Testis (tissue), 2 donors: ENCODE measurements at regions not wholly inside any gene's neighbourhood (a gene's known extent, or its start where the extent isn't known, plus 50 kb on each side); places are given as distances from the start of the nearest gene placed in this dataset.

Experiments used
- DNase-seq: peaks from one replicate; pipeline ENCODE4 v3.0.0-alpha.2; 2019
- H3K27ac ChIP-seq, 2 donors: fragments of 200-600 bp; sonication (generic); one replicate each; pipeline ENCODE4 v1.5.1; 2019
- H3K27me3 ChIP-seq: fragments of 200-600 bp; sonication (generic); one replicate; pipeline ENCODE4 v1.5.1; 2019
- H3K36me3 ChIP-seq: fragments of 200-600 bp; sonication (generic); one replicate; pipeline ENCODE4 v1.5.1; 2017; ENCODE audit warnings: low read depth; ENCODE audit errors: missing control alignments
- H3K4me1 ChIP-seq: fragments of 200-600 bp; sonication (generic); one replicate; pipeline ENCODE4 v1.5.1; 2019
- H3K4me3 ChIP-seq, 2 donors: fragments of 200-600 bp; sonication (generic); one replicate each; pipeline ENCODE4 v1.5.1; 2017 to 2019
- H3K9me3 ChIP-seq: fragments of 200-600 bp; sonication (generic); one replicate; pipeline ENCODE4 v1.5.1; 2017
- POLR2A ChIP-seq: fragments of 450-650 bp; IDR thresholded peaks from one replicate; pipeline ENCODE4 v1.6.1; 2017; ENCODE audit warnings: antibody characterized with exemption, mild to moderate bottlenecking, moderate library complexity
- WGBS, 2 donors: methylation state at CpG; one replicate each; pipeline ENCODE4 v1.1.5; 2018; 5-methylcytosine and 5-hydroxymethylcytosine counted together
- intact Hi-C: fragments of 100-400 bp; cut with DNase I; formaldehyde crosslinking; loops from one replicate; pipeline ENCODE4 v1.15.1; 2023; ENCODE audit warnings: low total_unique reads
- TF ChIP-seq, protein P1 (sequence below), 3 experiments: fragments of 450-650 bp in 2 of 3; fragments of 200-600 bp in 1 of 3; sonication (generic) in 1 of 3; IDR thresholded peaks; one replicate each; pipeline ENCODE4 v1.5.1; 2016 to 2019; ENCODE audit warnings: antibody characterized with exemption in 3 of 3, mild to moderate bottlenecking in 2 of 3, moderate library complexity in 1 of 3

DNA sequence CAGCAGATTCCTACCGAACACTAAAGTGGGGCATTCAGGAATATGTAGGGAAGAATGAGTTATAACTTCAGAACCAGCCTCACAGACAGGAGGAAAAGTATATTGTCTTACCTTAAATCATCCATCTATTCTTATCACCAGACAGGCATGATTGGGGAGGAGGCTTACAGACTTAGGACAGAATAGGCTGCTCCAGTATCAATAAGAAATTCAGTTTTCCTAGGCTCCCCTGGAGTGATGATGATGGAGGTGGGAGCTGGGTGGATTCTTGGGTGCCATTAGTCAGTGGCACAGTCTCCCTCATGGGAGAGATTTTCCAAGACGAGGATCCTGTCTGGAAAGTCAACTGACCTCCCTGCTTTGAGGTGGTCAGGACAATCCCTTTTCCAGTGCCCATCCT is 225.0 kb downstream of the AASDHPPT start:
- no peaks in the 10 kb centered on the region for H3K36me3 ChIP-seq
- no peaks in the 10 kb centered on the region for H3K9me3 ChIP-seq
- TF ChIP-seq POLR2A: no peak
- TF ChIP-seq, protein P1, sequence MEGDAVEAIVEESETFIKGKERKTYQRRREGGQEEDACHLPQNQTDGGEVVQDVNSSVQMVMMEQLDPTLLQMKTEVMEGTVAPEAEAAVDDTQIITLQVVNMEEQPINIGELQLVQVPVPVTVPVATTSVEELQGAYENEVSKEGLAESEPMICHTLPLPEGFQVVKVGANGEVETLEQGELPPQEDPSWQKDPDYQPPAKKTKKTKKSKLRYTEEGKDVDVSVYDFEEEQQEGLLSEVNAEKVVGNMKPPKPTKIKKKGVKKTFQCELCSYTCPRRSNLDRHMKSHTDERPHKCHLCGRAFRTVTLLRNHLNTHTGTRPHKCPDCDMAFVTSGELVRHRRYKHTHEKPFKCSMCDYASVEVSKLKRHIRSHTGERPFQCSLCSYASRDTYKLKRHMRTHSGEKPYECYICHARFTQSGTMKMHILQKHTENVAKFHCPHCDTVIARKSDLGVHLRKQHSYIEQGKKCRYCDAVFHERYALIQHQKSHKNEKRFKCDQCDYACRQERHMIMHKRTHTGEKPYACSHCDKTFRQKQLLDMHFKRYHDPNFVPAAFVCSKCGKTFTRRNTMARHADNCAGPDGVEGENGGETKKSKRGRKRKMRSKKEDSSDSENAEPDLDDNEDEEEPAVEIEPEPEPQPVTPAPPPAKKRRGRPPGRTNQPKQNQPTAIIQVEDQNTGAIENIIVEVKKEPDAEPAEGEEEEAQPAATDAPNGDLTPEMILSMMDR (IDR thresholded peaks at IDR 0.05): no peak
- 85 to 95% methylated on average over 2 of the region's 2 CpGs for WGBS, 2 donors
- no peak overlapping the region for H3K27ac ChIP-seq
- no peaks in the 10 kb centered on the region for H3K4me1 ChIP-seq
- no peaks in the 10 kb centered on the region for H3K27me3 ChIP-seq
- H3K4me3 ChIP-seq: no peak overlapping the region
- intact Hi-C loops: no loop called here
- DNase-seq: no peak

DNA sequence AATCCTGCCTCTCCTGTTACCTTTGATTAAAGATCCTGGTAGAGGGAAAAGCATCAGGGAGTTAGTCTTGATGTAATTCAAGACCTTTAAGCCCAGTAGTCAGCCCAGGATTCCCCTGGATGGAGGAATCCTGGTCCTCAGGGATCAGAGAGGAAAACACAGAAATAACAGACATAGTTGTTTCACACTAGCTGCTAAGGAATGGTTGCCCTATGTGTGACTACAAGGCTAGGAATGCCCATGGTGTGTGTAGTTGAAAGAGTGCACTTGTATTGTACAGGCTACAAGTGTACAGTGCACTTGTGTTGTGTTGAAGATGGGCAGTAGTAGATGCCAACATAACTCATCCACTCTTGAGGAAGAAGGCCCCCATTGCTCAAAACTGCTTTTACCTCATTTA is 226.8 kb downstream of the AASDHPPT start:
- intact Hi-C loops: no loop called here
- Histone ChIP-seq H3K27ac (no peak overlapping the region), H3K4me3 (no peak overlapping the region), H3K9me3 (no peaks in the 10 kb centered on the region), H3K36me3 (no peaks in the 10 kb centered on the region), H3K27me3 (no peaks in the 10 kb centered on the region), H3K4me1 (no peaks in the 10 kb centered on the region)
- TF ChIP-seq POLR2A: no peak
- no peak for DNase-seq

DNA sequence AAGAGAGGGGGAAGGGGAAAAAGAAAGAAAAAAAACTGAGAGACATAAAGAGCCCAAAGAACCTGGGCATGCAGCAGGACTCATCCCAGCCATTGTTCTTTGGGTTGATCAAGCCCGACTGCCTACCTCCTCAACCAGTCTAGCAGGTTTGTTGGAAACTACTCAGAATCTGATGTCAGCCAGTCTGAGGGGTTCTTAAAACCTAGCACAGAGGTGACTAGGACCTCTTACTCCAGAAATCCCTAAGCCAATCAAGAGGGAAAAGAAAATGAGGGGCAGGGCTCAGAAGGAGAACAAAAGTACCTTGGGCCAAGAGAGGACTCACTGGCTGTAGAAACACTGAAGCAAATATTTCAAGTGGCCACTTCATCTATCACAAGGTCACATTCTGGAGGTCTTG is 228.0 kb downstream of the AASDHPPT start:
- no peak overlapping the region for H3K4me3 ChIP-seq
- H3K36me3 ChIP-seq: no peaks in the 10 kb centered on the region
- DNase-seq: no peak
- no peaks in the 10 kb centered on the region for H3K27me3 ChIP-seq
- TF ChIP-seq, protein P1 (IDR thresholded peaks at IDR 0.05): no peak
- no peak for TF ChIP-seq POLR2A
- H3K9me3 ChIP-seq: no peaks in the 10 kb centered on the region
- H3K27ac ChIP-seq: no peak overlapping the region
- intact Hi-C loops: no loop called here
- no peaks in the 10 kb centered on the region for H3K4me1 ChIP-seq
- 82 to 93% methylated on average over 1 of the region's 1 CpG for WGBS, 2 donors

DNA sequence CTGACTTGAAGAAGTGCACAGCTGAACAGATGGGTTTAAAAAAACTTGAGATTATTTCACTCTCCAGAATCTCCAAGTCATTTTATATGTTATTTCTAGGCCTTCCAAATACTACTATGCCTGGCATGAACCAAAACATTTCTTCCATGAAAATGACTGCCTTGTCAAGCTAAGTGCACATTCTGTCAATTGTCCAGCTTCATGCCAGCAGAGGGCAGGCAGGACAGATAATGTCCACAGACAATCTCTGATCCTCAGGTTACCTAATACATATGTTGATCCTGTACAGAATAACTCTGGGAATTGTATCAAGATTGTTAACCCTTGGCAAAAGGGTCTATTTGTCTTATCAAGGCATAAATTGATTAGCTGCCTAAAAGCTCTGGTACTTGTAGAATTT is 229.5 kb downstream of the AASDHPPT start:
- Histone ChIP-seq H3K9me3 (no peaks in the 10 kb centered on the region), H3K27ac (no peak overlapping the region), H3K36me3 (no peaks in the 10 kb centered on the region), H3K4me3 (no peak overlapping the region), H3K27me3 (no peaks in the 10 kb centered on the region), H3K4me1 (no peaks in the 10 kb centered on the region)
- TF ChIP-seq POLR2A: no peak
- TF ChIP-seq, protein P1 (IDR thresholded peaks at IDR 0.05): no peak
- intact Hi-C loops: no loop called here
- peak; percentile 21 for DNase-seq

DNA sequence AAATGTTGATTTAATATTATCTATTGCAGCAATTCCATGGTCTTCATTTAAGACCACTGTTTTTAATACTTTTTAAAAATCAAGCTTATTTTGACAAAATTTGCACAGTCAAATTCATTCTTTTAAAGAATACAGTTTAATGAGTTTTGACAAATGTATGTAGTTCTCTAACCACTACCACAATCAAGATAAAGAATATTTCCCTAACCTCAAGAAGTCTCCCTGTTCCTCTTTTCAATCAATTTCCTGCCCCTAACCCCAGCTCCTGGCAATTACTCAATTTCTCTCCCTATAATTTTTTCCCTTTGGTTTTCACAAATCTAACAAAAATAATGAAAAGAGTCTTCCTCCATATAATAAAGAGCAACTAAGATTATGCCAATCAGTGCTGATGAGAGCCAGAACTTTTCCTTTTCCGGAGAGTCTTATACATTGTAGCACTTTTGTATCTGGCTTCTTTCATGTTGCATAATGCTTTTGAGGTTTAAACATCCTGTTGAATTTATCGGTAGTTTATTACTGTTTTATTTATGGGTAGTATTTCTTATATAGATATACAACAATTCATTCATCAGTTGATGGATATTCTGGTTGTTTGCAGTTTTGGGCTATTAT is 231.7 kb downstream of the AASDHPPT start:
- WGBS, 2 donors: 42 to 52% methylated on average over 2 of the region's 2 CpGs
- H3K9me3 ChIP-seq: no peaks in the 10 kb centered on the region
- DNase-seq: no peak

More for the DNA sequence above, 231.7 kb downstream of the AASDHPPT start:
- no peaks in the 10 kb centered on the region for H3K4me1 ChIP-seq
- H3K4me3 ChIP-seq: no peak overlapping the region
- intact Hi-C loops: no loop called here
- H3K36me3 ChIP-seq: no peaks in the 10 kb centered on the region
- no peak overlapping the region for H3K27ac ChIP-seq
- H3K27me3 ChIP-seq: no peaks in the 10 kb centered on the region
- no peak for TF ChIP-seq POLR2A
- TF ChIP-seq, protein P1 (IDR thresholded peaks at IDR 0.05): no peak
